NCI-H510A (cell line): ENCODE measurements at regions not wholly inside any gene's neighbourhood (a gene's known extent, or its start where the extent isn't known, plus 50 kb on each side); places are given as distances from the start of the nearest gene placed in this dataset.

Experiments used
- DNase-seq: peaks from one replicate; lab custom pipeline; 2025; lab: John Stamatoyannopoulos, UW

GRCh38 chr3:152054315-152054714, 180.9 kb downstream of the SUCNR1 start:
- no peak for DNase-seq

DNA sequence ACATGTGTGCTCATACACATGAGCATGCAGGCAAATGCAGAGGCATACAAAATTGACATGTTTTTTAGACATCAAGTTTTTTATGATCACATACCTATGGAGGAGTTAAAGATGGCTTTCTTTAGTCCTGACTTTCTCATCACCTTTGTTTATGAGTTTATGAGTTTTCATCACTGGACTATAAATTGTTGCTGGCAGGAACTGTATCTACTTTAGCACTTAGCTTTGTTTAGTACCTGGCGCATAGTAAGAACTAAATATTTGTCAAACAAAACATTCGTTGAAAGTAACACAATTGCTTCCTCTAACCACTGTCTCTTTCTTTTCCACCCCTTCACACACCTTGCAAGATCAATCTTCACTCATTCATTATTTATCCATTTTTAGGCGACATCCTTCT, 182.6 kb downstream of the SUCNR1 start:
- no peak for DNase-seq

- DNase-seq: no peak
Observed at GRCh38 chr3:152056481-152056880, 183.0 kb downstream of the SUCNR1 start.

DNA sequence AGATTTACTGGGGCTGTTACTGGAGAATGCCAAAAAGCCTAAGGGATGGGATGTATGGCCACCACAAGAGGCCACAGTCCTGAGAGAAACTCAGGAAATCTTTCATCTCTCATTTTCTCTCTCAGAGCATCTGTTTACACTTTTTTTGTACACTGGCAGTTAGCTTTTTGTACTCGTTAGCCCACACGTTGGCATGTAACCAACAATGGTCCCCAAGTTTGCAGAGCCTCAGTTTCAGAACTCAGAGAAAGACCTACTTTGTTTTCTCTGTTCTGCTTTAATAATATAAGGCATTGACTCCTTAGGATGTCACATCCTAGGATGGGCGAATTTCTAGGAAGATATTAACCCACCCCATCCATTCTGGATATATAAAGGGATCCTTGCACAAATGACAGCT, 183.5 kb downstream of the SUCNR1 start:
- DNase-seq: no peak

DNA sequence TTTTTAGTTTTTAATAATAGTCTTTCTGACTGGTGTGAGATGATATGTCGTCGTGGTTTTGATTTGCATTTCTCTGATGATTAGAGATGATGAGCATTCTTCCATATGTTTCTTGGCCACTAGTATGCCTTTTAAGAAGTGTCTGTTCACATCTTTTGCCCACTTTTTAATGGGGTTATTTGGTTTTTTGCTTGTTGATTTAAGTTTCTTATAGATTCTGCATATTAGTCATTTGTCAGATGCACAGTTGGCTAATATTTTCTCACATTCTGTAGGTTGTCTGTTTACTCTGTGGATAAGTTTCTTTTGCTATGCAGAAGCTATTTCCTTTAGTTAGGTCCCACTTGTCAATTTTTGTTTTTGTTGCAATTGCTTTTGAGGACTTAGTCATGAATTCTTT, 185.4 kb downstream of the SUCNR1 start:
- DNase-seq: no peak

GRCh38 chr3:152060701-152061100, 187.3 kb downstream of the SUCNR1 start:
- no peak for DNase-seq

- DNase-seq: no peak
Observed at GRCh38 chr3:152061296-152061695, 187.9 kb downstream of the SUCNR1 start.

DNA sequence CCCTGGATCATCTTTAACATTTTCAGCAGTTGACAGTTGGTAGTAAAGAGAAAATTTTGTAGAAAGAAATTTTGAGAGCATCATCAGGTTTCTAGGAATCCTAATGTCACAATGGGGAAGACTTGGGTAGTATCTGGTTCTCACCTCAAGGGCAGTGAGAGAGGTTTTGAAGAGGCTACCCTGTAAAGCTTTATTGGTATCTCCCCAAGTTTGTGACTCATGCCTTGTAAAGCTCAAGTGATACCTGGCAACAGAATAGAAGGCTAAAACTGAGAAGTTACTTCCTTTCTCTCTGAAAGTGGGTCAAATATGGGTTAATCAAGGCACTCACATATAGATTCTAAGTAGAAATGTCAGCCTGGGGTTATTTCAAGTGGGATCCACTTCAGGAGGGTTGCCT, 196.4 kb downstream of the SUCNR1 start:
- DNase-seq: no peak

- DNase-seq: no peak
Observed at GRCh38 chr3:152071315-152071714, 197.4 kb upstream of the MBNL1 start.

DNA sequence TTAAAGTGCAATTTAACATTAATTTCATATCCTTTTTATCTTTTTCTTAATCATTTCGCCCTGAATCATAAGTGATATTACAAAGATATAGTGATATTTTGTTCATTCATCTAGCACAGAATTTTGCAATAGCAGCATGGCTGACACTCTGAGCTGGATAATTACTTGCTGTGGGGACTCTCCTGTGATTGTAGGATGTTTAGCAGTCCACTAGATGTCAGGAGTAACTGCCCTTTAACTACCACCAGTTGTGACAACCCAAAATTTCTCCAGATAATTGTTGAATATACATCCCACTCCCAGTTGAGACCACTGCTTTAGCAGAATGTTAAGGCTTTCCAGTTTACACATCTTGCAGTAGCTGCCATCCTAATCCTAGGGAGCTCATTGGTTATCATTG, 196.8 kb upstream of the MBNL1 start:
- DNase-seq: no peak

GRCh38 chr3:152073267-152073666, 195.5 kb upstream of the MBNL1 start:
- no peak for DNase-seq

DNA sequence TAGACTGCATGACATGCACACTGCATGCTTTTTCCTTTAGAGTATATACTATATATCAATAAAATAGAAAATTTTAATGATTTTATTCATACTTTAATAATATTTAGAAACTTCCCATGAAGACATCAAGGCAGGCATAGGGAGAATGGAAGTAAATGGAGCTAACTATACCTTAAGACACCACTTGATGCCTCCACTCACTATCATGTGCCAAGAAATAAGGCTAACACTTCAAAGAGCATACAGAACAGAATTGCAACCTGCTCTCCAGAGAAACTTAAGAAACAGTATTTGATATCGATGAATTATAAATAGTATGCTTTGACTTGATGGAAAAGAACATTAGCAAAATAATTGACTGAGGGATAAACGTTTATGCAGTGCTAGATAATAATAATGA, 192.6 kb upstream of the MBNL1 start:
- DNase-seq: no peak

- no peak for DNase-seq
Observed at GRCh38 chr3:152079980-152080379, 188.7 kb upstream of the MBNL1 start.

- no peak for DNase-seq
Observed at GRCh38 chr3:152083135-152083534, 185.6 kb upstream of the MBNL1 start.

- DNase-seq: no peak
Observed at GRCh38 chr3:152084441-152085158, 184.1 kb upstream of the MBNL1 start.

DNA sequence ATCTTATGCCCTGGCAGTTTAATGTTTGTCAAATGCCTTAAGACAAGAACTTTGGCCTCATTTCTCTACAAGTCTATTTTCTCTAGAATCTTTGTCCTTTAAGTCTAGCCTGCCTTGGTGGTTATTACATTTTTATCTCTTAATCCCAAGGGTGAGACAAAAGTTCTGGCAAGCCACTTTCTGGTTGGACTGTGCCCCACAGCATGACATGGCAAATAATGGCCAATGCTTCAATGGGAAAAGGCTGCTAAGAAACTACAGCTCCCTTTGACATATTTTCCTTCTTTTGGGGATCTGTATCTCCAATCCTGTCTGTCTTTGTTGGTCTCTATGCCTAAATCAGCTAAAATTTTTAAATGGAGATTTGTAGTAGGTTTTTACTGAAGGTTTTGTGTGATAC, 181.6 kb upstream of the MBNL1 start:
- DNase-seq: no peak

DNA sequence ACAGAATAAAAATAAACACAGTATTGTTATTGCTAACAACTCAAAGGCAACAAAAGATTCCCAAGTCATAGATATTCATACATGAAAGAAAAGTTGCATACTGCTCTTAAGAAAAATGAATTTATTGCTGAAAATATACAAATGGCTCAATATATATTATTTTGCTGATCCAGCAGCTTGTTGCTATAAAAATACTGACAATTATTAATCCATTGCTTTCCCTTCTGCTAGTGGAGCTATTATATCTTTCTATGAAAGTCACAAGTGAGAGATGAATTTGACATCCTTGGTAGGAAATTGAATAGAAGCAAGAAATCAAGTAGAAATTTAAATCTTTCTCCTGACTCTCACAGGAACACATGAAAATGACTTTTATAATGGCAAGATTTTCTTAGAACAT, 179.2 kb upstream of the MBNL1 start:
- no peak for DNase-seq

GRCh38 chr3:152091725-152092124, 177.0 kb upstream of the MBNL1 start:
- DNase-seq: no peak

DNA sequence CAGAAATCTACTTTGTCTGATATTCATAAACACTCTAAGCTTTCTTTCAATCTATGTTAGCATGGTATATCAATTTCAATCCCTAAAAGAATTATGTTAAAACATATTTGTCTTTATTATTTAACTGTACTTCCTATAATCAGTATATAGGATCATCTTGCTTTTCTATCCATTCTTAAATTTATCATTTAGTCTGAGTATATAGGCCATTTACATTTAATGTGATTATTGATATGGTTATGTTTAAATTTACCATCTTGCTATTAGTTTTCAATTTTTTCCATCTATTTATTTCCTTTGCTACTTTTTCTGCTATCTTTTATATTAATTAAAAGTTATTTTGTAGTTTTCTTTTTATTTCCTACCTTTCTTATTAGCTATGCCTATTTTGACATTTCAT, 174.8 kb upstream of the MBNL1 start:
- DNase-seq: no peak

- DNase-seq: no peak
Observed at GRCh38 chr3:152094406-152094805, 174.3 kb upstream of the MBNL1 start.

DNA sequence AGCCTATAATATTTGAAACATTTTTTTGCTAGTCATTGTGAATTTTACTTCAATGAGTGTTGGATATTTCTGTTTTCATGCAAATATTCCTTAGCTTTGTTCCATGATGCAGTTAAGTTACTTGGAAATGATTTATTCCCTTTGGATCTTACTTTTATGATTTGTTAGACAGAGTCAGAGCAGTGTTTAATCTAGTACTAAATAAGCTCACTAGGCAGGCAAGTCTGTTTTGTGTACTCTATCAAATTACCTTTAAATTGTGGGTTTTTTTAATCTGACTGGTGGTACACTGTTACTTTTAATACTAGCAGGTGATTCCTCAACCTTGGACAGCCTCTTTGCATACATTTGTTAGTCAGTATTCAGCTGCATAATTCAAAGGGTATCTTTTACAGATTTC, 173.3 kb upstream of the MBNL1 start:
- DNase-seq: no peak

- DNase-seq: no peak
Observed at GRCh38 chr3:152096280-152096906, 172.3 kb upstream of the MBNL1 start.

DNA sequence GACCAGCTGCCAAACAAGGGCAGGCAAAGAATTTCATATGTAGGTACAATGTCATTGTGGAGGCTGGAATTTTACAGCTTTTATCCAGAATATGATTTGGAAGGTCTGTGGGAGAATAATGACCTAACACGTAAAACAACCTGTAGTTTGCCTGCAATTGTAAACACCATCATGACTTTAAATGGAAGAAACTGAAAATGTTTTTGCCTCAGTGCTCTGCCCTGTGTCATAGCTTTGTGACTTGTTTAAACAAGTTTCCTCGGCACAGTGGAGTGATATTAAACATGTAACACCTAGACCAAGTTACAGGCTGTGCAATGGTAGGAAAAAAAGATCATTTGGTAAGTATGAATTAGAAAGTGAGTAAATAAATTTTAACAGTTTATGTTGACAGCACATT, 171.6 kb upstream of the MBNL1 start:
- no peak for DNase-seq

DNA sequence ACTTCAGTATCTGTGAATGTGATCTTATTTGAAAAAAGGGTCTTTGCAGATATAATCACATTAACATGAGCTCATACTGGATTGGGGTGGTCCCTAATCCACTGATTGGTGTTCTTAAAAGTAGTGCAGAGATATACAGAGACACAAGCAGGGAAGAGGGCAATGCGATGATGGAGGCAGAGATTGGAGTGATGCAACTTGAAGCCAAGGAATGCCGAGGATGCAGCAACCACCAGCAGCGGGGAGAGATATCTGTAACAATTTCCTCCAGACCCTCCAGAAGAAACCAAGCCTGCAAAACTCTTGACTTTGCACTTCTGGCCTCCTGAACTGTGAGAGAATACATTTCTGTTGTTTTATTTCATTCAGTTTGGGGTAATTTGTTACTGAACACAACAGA, 171.0 kb upstream of the MBNL1 start:
- no peak for DNase-seq
